HCT116 (cell line): ENCODE measurements at regions not wholly inside any gene's neighbourhood (a gene's known extent, or its start where the extent isn't known, plus 50 kb on each side); places are given as distances from the start of the nearest gene placed in this dataset.

ENCODE experiments used
- ATAC-seq: fragments of 200-7000 bp; cut with Tn5 transposase; 2 replicates; pipeline ENCODE4 v1.9.1; 2020; ENCODE audit warnings: mild to moderate bottlenecking, moderate library complexity
- BruUV-seq: library from RNA; stranded (reverse); fragments of 400-500 nt; replicated peaks from 2 replicates; lab custom pipeline; 2021; lab: Mats Ljungman, UMichigan
- CTCF ChIA-PET: fragments of 300-600 bp; sonication (Branson Sonifier 250); formaldehyde crosslinking; loops from one replicate; lab custom pipeline; 2021; ENCODE audit warnings: antibody characterized with exemption; lab: Charles Lee
- POLR2A ChIA-PET: fragments of 300-600, 350-600 bp; sonication (Branson Sonifier 250); formaldehyde crosslinking; loops from one replicate; lab custom pipeline; 2021; ENCODE audit warnings: antibody characterized with exemption; lab: Charles Lee
- RAD21 ChIA-PET, 2 experiments: fragments of 300-600 bp; sonication (Branson Sonifier 250); formaldehyde crosslinking; loops; one replicate each; lab custom pipeline; 2023; ENCODE audit warnings: low total read pairs in 2 of 2; ENCODE audit not compliant: uncharacterized antibody in 2 of 2, unreplicated experiment in 2 of 2, low non-redundant PET in 1 of 2; lab: Charles Lee
- DNase-seq: peaks from one replicate; pipeline ENCODE4 v3.0.0-alpha.2; 2010; ENCODE audit warnings: low read depth, low spot score
- H2AFZ ChIP-seq: fragments of 200-600 bp; shearing (Covaris generic), sonication (generic); 2 replicates; pipeline ENCODE4 v1.6.1; 2017; ENCODE audit warnings: low read depth, mixed run types, mixed read lengths, antibody characterized with exemption, low read length; ENCODE audit not compliant: poor library complexity, severe bottlenecking
- H3K27ac ChIP-seq: 2 replicates; pipeline ENCODE4 v1.5.1; 2012; ENCODE audit warnings: low read depth, low read length
- H3K27me3 ChIP-seq: fragments of 200-600 bp; sonication (generic); 2 replicates; pipeline ENCODE4 v1.6.1; 2016; ENCODE audit warnings: mixed run types, low read length, mixed read lengths; ENCODE audit not compliant: insufficient read depth
- H3K36me3 ChIP-seq, 2 experiments: fragments of 200-500 bp in 1 of 2; fragments of 200-600 bp in 1 of 2; sonication (Bioruptor generic) in 1 of 2; sonication (generic) in 1 of 2; 2 replicates each; pipeline versions ENCODE4 v1.5.1 to v1.6.1; 2014 to 2016; ENCODE audit warnings: low read length in 2 of 2, inconsistent platforms in 1 of 2, mixed read lengths in 1 of 2, mixed run types in 1 of 2; ENCODE audit not compliant: insufficient read depth in 2 of 2, control insufficient read depth in 1 of 2
- H3K4me1 ChIP-seq, 2 experiments: fragments of 200-600 bp in 1 of 2; sonication (generic) in 1 of 2; 2 replicates each; pipeline versions ENCODE4 v1.5.1 to v1.6.1; 2012 to 2017; ENCODE audit warnings: low read length in 2 of 2, inconsistent platforms in 1 of 2, mild to moderate bottlenecking in 1 of 2, mixed read lengths in 1 of 2, mixed run types in 1 of 2, moderate library complexity in 1 of 2; ENCODE audit not compliant: insufficient read depth in 2 of 2, control insufficient read depth in 1 of 2
- H3K4me2 ChIP-seq: fragments of 200-600 bp; sonication (generic); 2 replicates; pipeline ENCODE4 v1.6.1; 2017; ENCODE audit warnings: mixed run types, low read length, mixed read lengths
- H3K4me3 ChIP-seq, 2 experiments: fragments of 200-600 bp in 1 of 2; sonication (generic) in 1 of 2; replicated peaks in 1 of 2; 2 replicates each; pipeline ENCODE4 v1.5.1; 2011 to 2016; ENCODE audit warnings: low read length in 2 of 2, control low read depth in 1 of 2, low read depth in 1 of 2, mild to moderate bottlenecking in 1 of 2, mixed read lengths in 1 of 2, mixed run types in 1 of 2
- H3K79me2 ChIP-seq: fragments of 200-600 bp; sonication (generic); 2 replicates; pipeline ENCODE4 v1.6.1; 2017; ENCODE audit warnings: mild to moderate bottlenecking, mixed run types, low read length, moderate library complexity, mixed read lengths; ENCODE audit not compliant: insufficient read depth
- H3K9ac ChIP-seq: fragments of 200-600 bp; sonication (generic); 2 replicates; pipeline ENCODE4 v1.6.1; 2016; ENCODE audit warnings: low read length, mixed read lengths
- H3K9me2 ChIP-seq: fragments of 200-600 bp; sonication (generic), shearing (Covaris generic); 2 replicates; pipeline ENCODE4 v1.6.1; 2017; ENCODE audit warnings: mixed run types, mild to moderate bottlenecking, moderate library complexity; ENCODE audit not compliant: insufficient read depth
- H3K9me3 ChIP-seq, 2 experiments: fragments of 200-500 bp in 1 of 2; fragments of 200-600 bp in 1 of 2; sonication (Bioruptor generic) in 1 of 2; sonication (generic) in 1 of 2; 2 replicates each; pipeline ENCODE4 v1.6.1; 2014 to 2017; ENCODE audit warnings: low read length in 2 of 2, mixed read lengths in 2 of 2, inconsistent platforms in 1 of 2, low read depth in 1 of 2, mild to moderate bottlenecking in 1 of 2, mixed run types in 1 of 2, moderate library complexity in 1 of 2; ENCODE audit not compliant: control insufficient read depth in 1 of 2, insufficient read depth in 1 of 2
- H4K20me1 ChIP-seq: fragments of 200-600 bp; sonication (generic), shearing (Covaris generic); 2 replicates; pipeline ENCODE4 v1.6.1; 2017; ENCODE audit warnings: mixed run types, mild to moderate bottlenecking, moderate library complexity; ENCODE audit not compliant: insufficient read depth
- EGR1 ChIP-seq: IDR thresholded peaks from 2 replicates; pipeline ENCODE4 v1.6.1; 2012; ENCODE audit warnings: low read depth
- EZH2 ChIP-seq: fragments of 200-600 bp; sonication (generic); IDR thresholded peaks from 2 replicates; pipeline ENCODE4 v1.6.1; 2017; ENCODE audit warnings: antibody characterized with exemption, mixed run types
- FOSL1 ChIP-seq: IDR thresholded peaks from 2 replicates; pipeline ENCODE4 v1.6.1; 2012; ENCODE audit warnings: low read depth
- POLR2A ChIP-seq: IDR thresholded peaks from 2 replicates; pipeline ENCODE4 v1.7.0; 2011; ENCODE audit warnings: borderline replicate concordance; ENCODE audit not compliant: insufficient read depth, insufficient read length; ENCODE audit errors: extremely low read depth
- POLR2AphosphoS5 ChIP-seq: IDR thresholded peaks from 2 replicates; pipeline ENCODE4 v1.6.1; 2011; ENCODE audit warnings: mild to moderate bottlenecking, low read depth, low read length, moderate library complexity
- RAD21 ChIP-seq: IDR thresholded peaks from 2 replicates; pipeline ENCODE4 v1.6.1; 2012; ENCODE audit warnings: low read depth, mild to moderate bottlenecking
- SIN3A ChIP-seq: IDR thresholded peaks from 2 replicates; pipeline ENCODE4 v1.6.1; 2012; ENCODE audit warnings: low read depth
- YY1 ChIP-seq: IDR thresholded peaks from 2 replicates; pipeline ENCODE4 v1.6.1; 2011; ENCODE audit warnings: low read length, low read depth, moderate library complexity, mild to moderate bottlenecking; ENCODE audit not compliant: insufficient replicate concordance; ENCODE audit errors: extremely low read depth
- ZFX ChIP-seq: fragments of 450-650 bp; IDR thresholded peaks from 2 replicates; pipeline ENCODE4 v1.6.1; 2017
- ZNF274 ChIP-seq: fragments of 200-500 bp; sonication (Bioruptor generic); IDR thresholded peaks from 2 replicates; pipeline ENCODE4 v1.6.1; 2014; ENCODE audit warnings: mild to moderate bottlenecking, low read depth, low read length, inconsistent platforms
- intact Hi-C: fragments of 100-400 bp; cut with micrococcal nuclease; formaldehyde crosslinking; loops from 2 replicates; pipeline ENCODE4 v1.10.0; 2022

DNA sequence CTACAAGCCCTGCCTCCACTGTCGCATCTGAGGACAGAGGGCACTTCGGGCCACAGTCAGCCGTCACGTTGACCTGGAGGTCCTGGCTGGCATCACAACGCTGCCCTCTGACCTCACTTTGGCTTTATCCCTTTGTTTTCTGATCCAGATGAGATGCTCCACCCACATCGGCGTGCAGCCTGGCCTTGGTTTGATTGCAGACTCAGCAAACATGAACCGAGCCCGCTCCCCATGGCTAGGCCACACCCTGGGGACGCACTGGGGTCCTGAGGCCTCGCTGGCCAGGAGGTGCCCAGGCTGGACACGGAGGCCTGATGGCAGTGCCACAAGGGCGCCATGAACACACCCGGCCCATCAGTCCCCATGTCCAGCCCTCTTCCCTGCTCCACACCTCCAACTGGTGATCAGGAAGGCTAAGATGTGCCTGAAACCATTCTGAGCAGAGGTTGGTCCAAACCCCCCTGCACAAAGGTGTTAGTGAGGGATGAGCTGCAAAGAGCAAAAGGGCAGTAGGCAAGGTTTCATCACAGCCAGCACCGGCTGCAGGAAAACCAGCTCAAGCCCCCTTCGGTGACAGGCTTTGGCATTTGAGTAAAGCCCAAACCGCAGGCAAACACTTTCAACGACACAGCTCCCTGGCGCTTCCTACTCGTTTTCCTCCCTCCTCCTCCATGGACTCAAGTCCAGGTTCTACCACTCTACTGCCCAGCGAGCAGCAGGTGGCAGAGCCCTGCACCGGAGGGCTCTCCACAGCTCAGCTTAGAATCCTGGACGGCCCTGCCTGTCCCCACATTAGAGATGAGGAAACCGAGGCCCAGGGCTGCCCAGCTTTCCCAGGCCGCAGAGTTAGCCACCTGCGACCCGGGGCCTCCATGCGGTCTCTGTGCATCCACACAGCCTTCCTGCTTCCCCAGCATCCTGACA, 165.8 kb downstream of the NUP210 start:
- TF ChIP-seq YY1, result no peak
- TF ChIP-seq POLR2A, result no peak
- no peak for TF ChIP-seq ZNF274
- TF ChIP-seq EZH2, result no peak
- TF ChIP-seq FOSL1, result no peak
- no peak for TF ChIP-seq RAD21
- TF ChIP-seq SIN3A, result no peak
- TF ChIP-seq EGR1, result no peak
- TF ChIP-seq ZFX, result no peak
- no peak for TF ChIP-seq POLR2AphosphoS5
- intact Hi-C loops, result no loop called here
- Histone ChIP-seq H3K9me3 (no peaks in the 10 kb centered on the region), H3K36me3 (no peaks in the 10 kb centered on the region), H3K4me1 (no peaks in the 10 kb centered on the region), H3K9ac (no peak overlapping the region), H3K27me3 (no peaks in the 10 kb centered on the region), H3K4me3 (no peak overlapping the region), H4K20me1 (no peaks in the 10 kb centered on the region), H3K4me2 (no peak overlapping the region), H3K9me2 (no peaks in the 10 kb centered on the region), H3K79me2 (no peaks in the 10 kb centered on the region), H2AFZ (no peak overlapping the region), H3K27ac (no peak overlapping the region)
- no TSS peak for BruUV-seq
- DNase-seq (no peak), ATAC-seq (no peak)
- ChIA-PET CTCF (interaction anchor here (1.2 kb wide), 1 partner anchor 13 kb away, joined by 3 read pairs; no protein-coding TSS in a partner anchor), RAD21 (no interaction called here), POLR2A (interaction anchor here (1.2 kb wide), 1 partner anchor 25 kb away, joined by 3 read pairs; no protein-coding TSS in a partner anchor)
